GDM1 (cell line): ENCODE measurements at regions not wholly inside any gene's neighbourhood (a gene's known extent, or its start where the extent isn't known, plus 50 kb on each side); places are given as distances from the start of the nearest gene placed in this dataset.
"Not testable (repeated sequence)": the region's sequence is repeated elsewhere in the genome, so short reads cannot be mapped to it uniquely, and the experiment has no call there.

Experiments
- DNase-seq: peaks from one replicate; lab custom pipeline; 2025; lab: John Stamatoyannopoulos, UW

DNA sequence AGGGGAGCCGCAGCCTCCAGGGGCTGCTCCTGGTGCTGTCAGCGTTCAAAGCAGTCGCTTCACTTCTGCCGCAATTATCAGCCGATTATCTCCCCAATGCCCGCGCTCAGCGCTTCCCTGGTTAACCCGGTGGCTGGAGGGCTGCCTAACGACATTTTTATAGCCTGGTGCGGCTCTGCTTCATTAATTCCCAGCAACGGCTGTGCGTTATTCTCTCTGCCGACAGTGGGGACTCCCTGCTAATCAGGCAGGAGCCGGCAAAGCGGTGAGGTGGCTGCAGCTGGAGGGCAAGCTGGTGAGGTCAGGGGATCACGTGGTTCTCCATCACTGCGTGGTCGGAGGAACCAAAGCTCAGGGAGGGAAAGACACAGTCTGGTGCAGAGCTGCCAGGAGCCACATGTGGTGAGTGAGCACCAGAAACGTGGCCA lies 62.9 kb downstream of the GLRX5 start:
- DNase-seq: no peak

DNA sequence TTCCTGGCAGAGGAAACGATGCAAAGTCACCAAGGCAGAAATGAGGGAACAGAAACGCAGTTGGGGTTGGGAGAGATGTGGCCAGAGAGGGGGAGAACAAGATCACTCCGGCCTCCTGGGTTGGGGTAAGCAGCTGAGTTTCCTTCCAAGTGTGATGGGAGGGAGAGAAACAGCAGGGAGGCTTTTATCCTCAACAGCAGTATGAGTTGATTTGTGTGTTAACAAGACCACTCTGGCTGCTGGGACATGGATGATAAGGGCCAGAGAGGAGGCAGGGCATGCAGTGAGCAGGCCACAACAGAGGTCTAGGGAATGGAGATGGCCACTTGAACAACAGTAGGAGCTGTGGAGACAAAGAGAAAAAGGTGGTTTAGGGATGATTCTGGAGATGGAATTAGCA lies 66.8 kb downstream of the GLRX5 start:
- no peak for DNase-seq

DNA sequence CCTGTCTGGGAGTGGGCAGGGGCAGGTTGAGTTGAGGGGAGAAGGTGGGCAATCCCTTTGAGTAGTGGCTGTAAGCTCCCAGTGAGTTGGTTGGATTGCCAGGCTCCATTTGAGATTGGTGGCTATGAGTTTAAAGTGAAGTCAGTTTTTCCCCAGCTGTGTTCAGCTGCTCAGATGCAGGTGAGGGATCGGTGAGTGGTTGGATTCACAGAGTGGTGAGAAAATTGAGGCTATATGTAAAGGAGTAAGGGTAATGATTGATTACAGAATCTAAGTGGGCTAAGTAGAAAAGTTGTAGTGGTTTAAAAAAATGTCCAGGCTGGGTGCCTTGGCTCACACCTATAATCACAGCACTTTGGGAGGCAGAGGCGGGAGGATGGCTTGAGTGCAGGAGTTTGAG lies 68.6 kb downstream of the GLRX5 start:
- DNase-seq: no peak

DNA sequence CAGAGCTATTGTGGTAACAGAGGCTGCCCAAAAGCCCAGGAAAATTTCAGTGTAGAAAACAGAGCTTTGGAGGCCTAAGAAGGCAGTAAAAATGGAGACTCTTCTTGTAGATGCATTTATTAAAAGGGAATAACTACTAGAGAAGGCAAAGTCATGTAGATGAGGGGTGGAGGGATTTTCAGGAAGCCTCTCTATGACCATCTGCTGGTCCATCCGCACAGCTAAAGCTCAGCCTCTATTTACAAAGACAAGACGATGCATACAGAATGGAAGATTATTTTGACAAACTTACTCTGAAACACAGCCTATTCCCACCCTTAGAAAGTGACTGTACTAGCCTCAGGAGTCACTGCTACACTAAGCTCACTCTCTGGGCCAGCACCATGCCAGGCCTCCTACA lies 71.4 kb downstream of the GLRX5 start:
- DNase-seq: no peak

DNA sequence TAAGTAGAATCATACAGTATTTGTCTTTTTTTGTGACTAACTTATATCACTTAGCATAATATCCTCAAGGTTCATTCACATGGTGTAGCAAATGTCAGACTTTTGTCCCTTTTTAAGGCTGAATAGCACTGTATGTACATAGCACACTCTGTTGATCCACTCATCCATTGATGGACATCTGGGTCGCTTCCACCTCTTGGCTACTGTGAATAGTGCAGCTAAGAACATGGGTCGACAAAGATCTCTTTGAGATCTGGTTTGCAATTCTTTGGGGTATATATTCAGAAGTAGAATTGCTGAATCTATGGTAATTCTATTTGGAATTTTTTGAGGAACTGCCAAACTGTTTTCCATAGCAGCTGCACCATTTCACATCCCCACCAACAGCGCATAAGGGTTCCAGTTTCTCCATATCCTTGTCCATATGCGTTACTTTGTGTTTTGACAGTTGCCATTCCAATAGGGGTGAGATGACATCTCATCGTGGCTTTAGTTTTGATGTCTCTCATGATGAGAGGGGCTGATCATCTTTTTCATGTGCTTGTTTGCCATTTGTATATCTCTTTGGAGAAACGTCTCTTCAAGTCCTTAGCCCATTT lies 73.9 kb downstream of the GLRX5 start:
- DNase-seq: no peak

DNA sequence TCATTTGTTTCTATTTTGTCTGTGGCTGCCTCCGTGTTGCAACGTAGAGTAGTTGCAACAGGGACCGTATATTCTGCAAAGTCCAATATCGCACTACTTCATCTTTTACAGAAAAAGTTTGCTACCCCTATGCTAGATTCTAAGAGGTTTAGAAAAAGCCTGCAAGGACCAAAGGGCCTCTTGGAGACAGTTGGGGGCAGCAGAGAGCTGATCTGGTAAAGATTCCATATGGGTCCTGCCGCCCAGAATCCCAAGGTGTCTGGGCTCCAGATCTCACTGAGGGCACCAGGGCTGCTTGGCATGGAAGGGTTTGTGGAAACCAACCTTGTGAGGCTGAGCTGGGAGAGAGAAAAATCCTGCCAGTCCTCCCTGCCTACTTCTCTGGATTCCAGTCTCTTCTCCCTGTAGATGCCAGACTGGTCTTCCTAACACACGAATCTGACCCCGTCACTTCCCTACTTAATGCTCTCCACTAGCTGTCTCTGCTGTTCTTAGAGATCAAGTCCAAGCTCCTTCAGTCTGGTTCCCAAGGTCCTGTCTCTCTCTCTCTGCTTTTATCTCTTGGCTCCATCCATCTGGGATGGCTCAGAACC lies 74.6 kb downstream of the GLRX5 start:
- peak; percentile 4 for DNase-seq

DNA sequence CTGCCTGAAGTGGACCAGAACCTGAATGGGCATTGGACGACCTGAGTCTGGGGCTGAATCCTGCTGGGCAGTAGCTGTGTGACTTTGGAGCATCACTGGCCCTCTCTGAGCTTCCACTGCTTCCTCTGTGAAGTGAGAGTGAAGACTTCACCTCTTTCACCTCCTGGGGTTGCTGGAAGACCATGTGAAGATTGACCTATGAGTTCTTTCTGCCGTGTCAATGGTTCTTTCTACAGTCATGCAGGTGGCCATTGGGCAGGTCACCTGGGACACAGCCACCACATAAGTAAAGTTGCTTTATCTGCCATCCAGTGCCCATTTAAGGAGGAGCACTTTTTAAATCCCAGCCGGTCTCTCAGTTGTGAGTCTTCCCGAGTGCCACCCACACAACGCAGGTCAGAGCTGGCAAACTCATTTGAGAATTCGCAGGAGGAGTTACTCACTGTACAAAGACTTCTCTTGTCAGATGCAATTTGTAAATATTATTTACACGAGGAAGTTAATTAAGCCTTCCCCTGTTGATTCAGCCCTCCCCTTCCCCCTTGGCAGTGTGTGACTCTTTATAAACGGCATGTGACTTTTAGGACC lies 74.8 kb upstream of the TCL1B start:
- no peak for DNase-seq

DNA sequence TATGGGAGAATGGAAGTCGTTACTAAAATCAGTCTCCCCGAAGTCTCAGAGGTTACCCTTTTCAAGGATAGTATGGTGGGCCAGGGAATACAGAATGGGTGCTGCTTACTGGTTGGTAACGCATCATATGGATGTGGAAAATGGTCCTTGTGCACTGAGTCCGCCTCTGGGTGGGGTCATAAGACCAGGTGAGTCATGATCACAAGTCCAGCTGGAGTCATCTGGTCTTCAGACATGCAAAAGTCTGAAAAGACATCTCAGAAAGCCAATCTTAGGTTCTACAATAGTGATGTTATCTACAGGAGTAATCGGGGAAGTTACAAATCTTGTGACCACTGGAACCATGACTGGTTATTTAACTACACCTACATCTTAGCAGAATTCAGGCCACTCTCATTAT lies 71.9 kb upstream of the TCL1B start:
- no peak for DNase-seq

DNA sequence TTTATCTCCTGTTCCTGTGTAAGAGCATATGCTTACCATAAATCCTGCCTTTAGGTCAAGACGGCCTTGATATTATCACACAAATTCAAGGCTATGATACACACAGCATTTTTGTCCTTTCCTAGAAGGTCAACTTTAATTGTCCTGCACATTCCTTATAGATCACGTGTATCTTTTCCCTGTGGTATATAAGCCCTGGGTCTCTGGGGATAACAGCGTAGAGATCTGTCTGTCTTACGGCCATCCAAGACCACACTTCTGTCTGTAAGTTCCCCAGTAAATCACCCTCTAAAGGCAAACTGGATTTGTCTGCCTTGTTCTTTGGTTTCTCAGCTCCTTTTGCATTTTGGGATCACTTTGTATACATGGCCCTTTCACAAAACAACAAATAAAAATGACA lies 69.5 kb upstream of the TCL1B start:
- DNase-seq: no peak

DNA sequence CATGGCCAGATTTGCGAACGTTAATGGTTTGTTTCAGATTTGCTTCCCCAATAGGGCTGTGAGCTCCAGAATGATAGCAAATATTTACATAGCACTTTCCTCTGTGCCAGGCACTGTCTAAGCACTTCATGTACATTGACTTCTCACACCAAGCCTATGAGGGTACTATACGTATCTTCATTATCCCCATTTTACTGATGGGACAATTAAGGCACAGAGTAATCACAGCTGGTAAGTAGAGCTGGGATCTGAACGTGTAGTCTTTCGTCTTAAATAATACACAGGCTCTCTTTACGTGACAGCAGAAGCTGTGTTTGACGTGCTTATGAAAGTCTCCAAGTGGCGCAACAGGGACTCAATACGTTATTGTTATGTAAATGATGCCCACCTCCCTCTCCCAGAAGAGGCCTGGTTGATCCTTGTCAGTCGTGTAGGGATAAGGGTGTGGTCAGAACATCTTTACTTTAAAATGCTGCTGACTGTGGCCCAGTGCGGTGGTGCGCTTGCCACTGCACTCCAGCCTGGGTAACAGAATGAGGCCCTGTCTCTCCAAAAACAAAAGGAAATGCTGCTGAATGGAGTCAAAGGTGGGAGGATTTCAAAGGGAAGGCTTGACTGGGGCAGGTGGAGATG lies 66.3 kb upstream of the TCL1B start:
- DNase-seq: no peak

DNA sequence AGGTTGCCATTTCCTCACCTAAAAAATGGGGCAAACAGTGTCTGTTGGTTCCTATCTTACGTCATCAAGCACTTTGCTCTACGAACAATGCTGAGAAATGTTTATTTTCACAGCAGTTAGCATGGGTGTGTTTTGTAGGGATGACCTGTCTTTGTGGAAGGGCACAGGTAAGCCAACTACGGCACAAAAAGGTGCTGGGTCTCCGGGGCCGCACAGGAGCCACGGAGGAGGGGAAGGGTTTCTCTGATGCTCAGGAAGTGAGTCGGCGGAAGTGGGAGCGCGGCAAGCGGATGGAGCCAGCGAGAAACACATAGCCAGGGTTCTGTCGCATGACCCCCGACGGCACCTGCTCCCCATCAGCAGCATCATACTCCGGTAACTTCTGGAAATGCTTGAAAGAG lies 65.6 kb upstream of the TCL1B start:
- no peak for DNase-seq

DNA sequence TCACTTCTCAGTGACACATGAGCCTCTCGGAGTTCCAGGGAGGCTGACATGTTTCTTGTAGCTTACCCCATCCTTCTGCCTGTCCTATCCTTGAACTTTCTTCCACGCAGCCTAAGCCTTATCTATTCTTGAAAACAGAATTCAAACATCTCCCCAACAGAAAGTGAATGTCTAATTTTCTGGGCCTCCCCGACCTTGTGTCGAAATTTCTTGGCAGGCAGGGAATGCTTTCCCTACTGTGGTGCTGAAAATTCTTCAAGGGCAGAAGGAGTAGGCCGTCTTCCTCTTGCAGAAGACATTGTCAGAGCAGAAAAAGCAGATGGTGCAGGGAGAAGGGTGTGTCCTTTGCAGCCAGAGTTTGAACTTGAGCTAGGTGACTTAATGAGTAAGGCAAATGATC lies 63.0 kb upstream of the TCL1B start:
- DNase-seq: no peak

DNA sequence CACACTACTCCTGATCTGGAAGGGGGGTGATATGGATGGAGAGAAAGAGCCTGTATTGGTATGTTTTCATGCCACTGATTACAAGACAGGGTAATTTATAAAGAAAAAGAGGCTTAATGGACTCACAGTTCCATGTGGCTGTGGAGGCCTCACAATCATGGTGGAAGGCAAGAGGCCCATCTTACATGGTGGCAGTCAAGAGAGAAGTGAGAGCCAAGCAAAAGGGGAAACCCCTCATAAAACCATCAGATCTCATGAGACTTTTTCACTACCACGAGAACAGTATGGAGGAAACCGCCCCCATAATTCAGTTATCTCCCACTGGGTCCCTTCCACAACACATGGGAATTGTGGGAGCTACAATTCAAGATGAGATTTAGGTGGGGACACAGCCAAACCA lies 60.5 kb upstream of the TCL1B start:
- DNase-seq: not testable (repeated sequence)

DNA sequence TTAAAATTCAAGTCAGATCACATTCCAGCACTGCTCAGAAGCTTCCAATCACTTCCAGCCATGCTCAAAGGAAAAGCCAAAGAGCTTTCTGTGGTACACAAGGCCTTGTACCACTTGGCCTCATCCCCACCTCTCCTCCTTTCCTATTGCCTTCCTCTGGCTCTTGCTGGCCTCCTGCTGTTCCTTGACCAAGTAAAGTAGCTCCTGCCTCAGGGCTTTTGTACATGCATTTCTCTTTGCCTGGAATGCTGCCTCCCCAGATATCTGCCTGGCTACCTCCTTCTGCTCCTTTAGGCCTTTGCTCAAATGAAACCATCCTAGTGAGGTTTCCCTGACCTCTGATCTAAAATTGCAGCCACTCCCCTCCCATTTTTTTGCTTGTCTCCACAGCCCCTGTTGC lies 51.2 kb upstream of the TCL1B start:
- no peak for DNase-seq
